CD4-positive, alpha-beta T cell (primary cell): ENCODE measurements at regions not wholly inside any gene's neighbourhood (a gene's known extent, or its start where the extent isn't known, plus 50 kb on each side); places are given as distances from the start of the nearest gene placed in this dataset.

ENCODE experiments used
- ATAC-seq: fragments of 200-7000 bp; cut with Tn5 transposase; one replicate; pipeline ENCODE4 v1.10.0; 2022; ENCODE audit warnings: mild to moderate bottlenecking; ENCODE audit not compliant: poor library complexity
- CTCF ChIA-PET: fragments of 350-600 bp; sonication (Branson Sonifier 250); formaldehyde crosslinking; loops from one replicate; lab custom pipeline; 2021; ENCODE audit warnings: antibody characterized with exemption, inconsistent platforms; lab: Charles Lee
- POLR2A ChIA-PET: fragments of 350-600 bp; sonication (Branson Sonifier 250); formaldehyde crosslinking; loops from one replicate; lab custom pipeline; 2021; ENCODE audit warnings: antibody characterized with exemption, inconsistent platforms; lab: Charles Lee
- DNase-seq, 14 experiments: peaks; one replicate each; pipeline ENCODE4 v3.0.0-alpha.2; 2013 to 2020; ENCODE audit warnings: mixed read lengths in 2 of 14
- H3K27ac ChIP-seq, 2 donors: one replicate each; pipeline versions ENCODE4 v1.5.1 to v1.7.0; 2013; ENCODE audit warnings: low read length in 2 of 2, low read depth in 1 of 2, mild to moderate bottlenecking in 1 of 2
- H3K27me3 ChIP-seq, 2 experiments: 1 replicate in 1 of 2; 2 replicates in 1 of 2; pipeline versions ENCODE4 v1.6.1 to v1.7.0; 2013; ENCODE audit warnings: low read length in 2 of 2, control low read depth in 1 of 2, mild to moderate bottlenecking in 1 of 2, moderate library complexity in 1 of 2; ENCODE audit not compliant: insufficient read depth in 2 of 2, control insufficient read depth in 1 of 2
- H3K36me3 ChIP-seq: one replicate; pipeline ENCODE4 v1.6.1; 2013; ENCODE audit warnings: low read length, control low read depth; ENCODE audit not compliant: insufficient read depth
- H3K4me1 ChIP-seq: one replicate; pipeline ENCODE4 v1.6.1; 2013; ENCODE audit warnings: low read length, control low read depth; ENCODE audit not compliant: insufficient read depth
- H3K4me3 ChIP-seq: one replicate; pipeline ENCODE4 v1.5.1; 2013; ENCODE audit warnings: mild to moderate bottlenecking, low read length, moderate library complexity
- H3K9me3 ChIP-seq, 2 experiments: 1 replicate in 1 of 2; 2 replicates in 1 of 2; pipeline versions ENCODE4 v1.6.1 to v1.7.0; 2013; ENCODE audit warnings: low read length in 2 of 2, mild to moderate bottlenecking in 2 of 2, control low read depth in 1 of 2, moderate library complexity in 1 of 2; ENCODE audit not compliant: control insufficient read depth in 1 of 2, insufficient read depth in 1 of 2
- H3K27ac Mint-ChIP-seq: one replicate; pipeline ENCODE4 v1.8.0; 2020; ENCODE audit warnings: mixed read lengths
- H3K27me3 Mint-ChIP-seq: one replicate; pipeline ENCODE4 v1.8.0; 2021; ENCODE audit warnings: mixed read lengths
- H3K36me3 Mint-ChIP-seq: one replicate; pipeline ENCODE4 v1.8.0; 2021; ENCODE audit warnings: low read depth, mixed read lengths
- H3K4me1 Mint-ChIP-seq: one replicate; pipeline ENCODE4 v1.8.0; 2021; ENCODE audit warnings: low read depth, mixed read lengths
- H3K4me3 Mint-ChIP-seq: one replicate; pipeline ENCODE4 v1.8.0; 2020; ENCODE audit warnings: mild to moderate bottlenecking, mixed read lengths
- H3K9me3 Mint-ChIP-seq: one replicate; pipeline ENCODE4 v1.8.0; 2020; ENCODE audit warnings: mixed read lengths
- CTCF ChIP-seq: fragments of 200-600 bp; IDR thresholded peaks from one replicate; pipeline ENCODE4 v1.8.0; 2022; ENCODE audit warnings: antibody characterized with exemption, mild to moderate bottlenecking
- intact Hi-C, 2 experiments: fragments of 100-400 bp; cut with DNase I in 1 of 2; cut with micrococcal nuclease in 1 of 2; formaldehyde crosslinking; loops; one replicate each; pipeline versions ENCODE4 v1.15.1 to v1.9.0; 2023 to 2025; cut with DNase I, micrococcal nuclease

DNA sequence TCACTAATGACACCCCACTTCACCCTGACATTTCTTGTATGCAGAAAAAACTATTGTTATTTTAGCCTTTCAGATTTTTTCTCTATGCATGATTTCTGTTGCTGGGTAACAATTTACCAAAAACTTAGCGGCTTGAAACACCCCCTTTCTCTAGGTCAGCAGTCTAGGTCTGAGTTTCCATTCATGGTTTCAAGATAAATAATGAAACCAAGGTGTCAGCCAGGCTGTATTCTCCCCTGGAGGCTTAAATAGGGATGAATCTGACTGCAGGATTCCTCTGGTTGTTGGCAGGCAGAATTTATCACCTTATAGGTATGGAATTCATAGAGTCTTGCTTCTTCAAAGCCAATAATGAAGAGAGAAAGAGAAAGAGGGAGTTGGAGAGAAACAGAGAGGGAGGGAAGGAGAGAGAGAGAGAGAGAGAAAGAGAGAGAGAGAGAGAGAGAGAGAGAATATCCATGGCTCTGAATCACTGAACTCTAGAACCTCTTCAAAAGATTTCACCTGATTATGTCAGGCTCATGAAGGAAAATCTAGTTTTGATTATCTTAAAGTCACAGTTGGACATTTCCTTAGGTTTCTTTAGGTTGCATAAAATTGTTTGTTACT is 1224.6 kb upstream of the LRRTM3 start:
- H3K27me3 ChIP-seq, result no peaks in the 10 kb centered on the region
- TF ChIP-seq CTCF, result no peak
- H3K27me3 Mint-ChIP-seq, result no peaks in the 10 kb centered on the region
- ChIA-PET POLR2A (no interaction called here), CTCF (no interaction called here)
- H3K36me3 ChIP-seq, result no peaks in the 10 kb centered on the region
- no peaks in the 10 kb centered on the region for H3K9me3 ChIP-seq
- no peak overlapping the region for H3K4me3 ChIP-seq
- DNase-seq (no peak), ATAC-seq (no peak)
- H3K27ac Mint-ChIP-seq, result no peak overlapping the region
- H3K9me3 Mint-ChIP-seq, result peaks cover 5% of the 10 kb centered on the region
- H3K36me3 Mint-ChIP-seq, result no peaks in the 10 kb centered on the region
- no peak overlapping the region for H3K27ac ChIP-seq
- no peaks in the 10 kb centered on the region for H3K4me1 ChIP-seq
- H3K4me3 Mint-ChIP-seq, result no peak overlapping the region
- intact Hi-C loops, result no loop called here
- no peaks in the 10 kb centered on the region for H3K4me1 Mint-ChIP-seq

GRCh38 chr10:65708057-65708456 is 1217.8 kb upstream of the LRRTM3 start:
- Histone ChIP-seq H3K4me3 (no peak overlapping the region), H3K27me3 (no peaks in the 10 kb centered on the region), H3K4me1 (no peaks in the 10 kb centered on the region), H3K36me3 (no peaks in the 10 kb centered on the region), H3K27ac (no peak overlapping the region), H3K9me3 (no peaks in the 10 kb centered on the region)
- Mint-ChIP-seq H3K4me1 (no peaks in the 10 kb centered on the region), H3K27ac (no peak overlapping the region), H3K9me3 (peaks cover 6% of the 10 kb centered on the region), H3K4me3 (no peak overlapping the region), H3K36me3 (no peaks in the 10 kb centered on the region), H3K27me3 (no peaks in the 10 kb centered on the region)
- no peak for DNase-seq
- TF ChIP-seq CTCF, result no peak
- ChIA-PET CTCF (no interaction called here), POLR2A (no interaction called here)
- intact Hi-C loops, result no loop called here
- ATAC-seq, result no peak

DNA sequence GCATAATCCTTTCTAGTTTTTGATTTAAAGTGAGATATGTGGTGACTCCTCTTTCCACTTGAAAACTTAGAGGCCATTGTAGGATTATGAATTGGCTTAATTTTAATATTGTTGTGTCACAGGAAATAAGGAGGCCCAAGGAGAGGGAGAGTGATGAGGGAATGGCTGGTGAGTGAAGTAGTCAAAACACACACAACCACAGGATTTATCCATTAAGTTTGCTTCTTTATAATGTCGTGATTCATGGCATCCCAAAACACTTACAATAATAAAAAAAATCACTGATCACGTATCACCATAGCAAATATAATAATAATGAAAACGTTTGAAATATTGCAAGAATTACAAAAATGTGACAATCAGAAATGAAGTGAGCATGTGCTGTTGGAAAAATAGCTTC is 1215.5 kb upstream of the LRRTM3 start:
- Histone ChIP-seq H3K4me1 (no peaks in the 10 kb centered on the region), H3K27ac (no peak overlapping the region), H3K36me3 (no peaks in the 10 kb centered on the region), H3K4me3 (no peak overlapping the region), H3K27me3 (no peaks in the 10 kb centered on the region), H3K9me3 (peaks cover 0 to 3% of the 10 kb centered on the region in 2 experiments)
- no peak for TF ChIP-seq CTCF
- POLR2A ChIA-PET, result no interaction called here
- no peaks in the 10 kb centered on the region for H3K36me3 Mint-ChIP-seq
- intact Hi-C loops, result no loop called here
- H3K27me3 Mint-ChIP-seq, result no peaks in the 10 kb centered on the region
- DNase-seq, result no peak
- no peak for ATAC-seq
- peaks cover 9% of the 10 kb centered on the region for H3K9me3 Mint-ChIP-seq
- H3K4me1 Mint-ChIP-seq, result no peaks in the 10 kb centered on the region
- H3K27ac Mint-ChIP-seq, result no peak overlapping the region
- CTCF ChIA-PET, result no interaction called here
- H3K4me3 Mint-ChIP-seq, result no peak overlapping the region
